ENCODE measurements at regions not wholly inside any gene's neighbourhood (a gene's known extent, or its start where the extent isn't known, plus 50 kb on each side); places are given as distances from the start of the nearest gene placed in this dataset.

GRCh38 chr16:73171380-73171779 is 123.5 kb upstream of the ZFHX3 start:
- DNase-seq = peak; percentile 47

GRCh38 chr16:73170612-73171038 is 122.7 kb upstream of the ZFHX3 start:
- DNase-seq = no peak

GRCh38 chr16:73166947-73167550 is 119.1 kb upstream of the ZFHX3 start:
- no peak for DNase-seq

- peak; percentile 46 for DNase-seq
Observed at GRCh38 chr16:73166441-73166851, 118.5 kb upstream of the ZFHX3 start.

- no peak for DNase-seq
Observed at GRCh38 chr16:73163238-73163815, 115.4 kb upstream of the ZFHX3 start.

GRCh38 chr16:73161977-73162376 is 114.0 kb upstream of the ZFHX3 start:
- no peak for DNase-seq

- no peak for DNase-seq
Observed at GRCh38 chr16:73159296-73159695, 111.4 kb upstream of the ZFHX3 start.

GRCh38 chr16:73157861-73158260 is 109.9 kb upstream of the ZFHX3 start:
- no peak for DNase-seq

GRCh38 chr16:73154063-73154870 is 106.3 kb upstream of the ZFHX3 start:
- peak; percentile 45 for DNase-seq

- DNase-seq = no peak
Observed at GRCh38 chr16:73152386-73153125, 104.6 kb upstream of the ZFHX3 start.

- no peak for DNase-seq
Observed at GRCh38 chr16:73151941-73152340, 104.0 kb upstream of the ZFHX3 start.

- DNase-seq = no peak
Observed at GRCh38 chr16:73151225-73151624, 103.3 kb upstream of the ZFHX3 start.

GRCh38 chr16:73150786-73151185 is 102.9 kb upstream of the ZFHX3 start:
- no peak for DNase-seq

GRCh38 chr16:73149334-73149733 is 101.4 kb upstream of the ZFHX3 start:
- no peak for DNase-seq

GRCh38 chr16:73147958-73148357 is 100.0 kb upstream of the ZFHX3 start:
- DNase-seq = no peak

- no peak for DNase-seq
Observed at GRCh38 chr16:73145166-73145880, 97.4 kb upstream of the ZFHX3 start.

- peak; percentile 61 for DNase-seq
Observed at GRCh38 chr16:73143576-73144422, 95.9 kb upstream of the ZFHX3 start.

- no peak for DNase-seq
Observed at GRCh38 chr16:73143002-73143401, 95.1 kb upstream of the ZFHX3 start.

- DNase-seq = no peak
Observed at GRCh38 chr16:73142053-73142854, 94.3 kb upstream of the ZFHX3 start.

- DNase-seq = no peak
Observed at GRCh38 chr16:73140929-73141328, 93.0 kb upstream of the ZFHX3 start.

Data from right forelimb (tissue), 1 donor.